CD8-positive, alpha-beta memory T cell (primary cell): ENCODE measurements at regions not wholly inside any gene's neighbourhood (a gene's known extent, or its start where the extent isn't known, plus 50 kb on each side); places are given as distances from the start of the nearest gene placed in this dataset.

Experiments used
- CTCF ChIA-PET: fragments of 350-600 bp; sonication (Branson Sonifier 250); formaldehyde crosslinking; loops from one replicate; lab custom pipeline; 2021; ENCODE audit warnings: antibody characterized with exemption; lab: Charles Lee
- POLR2A ChIA-PET: fragments of 350-600 bp; sonication (Branson Sonifier 250); formaldehyde crosslinking; loops from one replicate; lab custom pipeline; 2021; ENCODE audit warnings: antibody characterized with exemption; lab: Charles Lee
- DNase-seq, 5 donors: peaks; one replicate each; pipeline versions ENCODE4 v3.0.0 to v3.0.0-alpha.2; 2020 to 2022; ENCODE audit warnings: mixed read lengths in 1 of 5
- H3K27ac ChIP-seq: one replicate; pipeline ENCODE4 v1.7.0; 2013; ENCODE audit warnings: low read depth, mild to moderate bottlenecking, low read length, moderate library complexity
- H3K27me3 ChIP-seq: 2 replicates; pipeline ENCODE4 v1.7.0; 2013; ENCODE audit warnings: low read length, mild to moderate bottlenecking; ENCODE audit not compliant: insufficient read depth, poor library complexity, severe bottlenecking
- H3K36me3 ChIP-seq: 2 replicates; pipeline ENCODE4 v1.7.0; 2013; ENCODE audit warnings: mild to moderate bottlenecking, low read length, moderate library complexity; ENCODE audit not compliant: insufficient read depth
- H3K4me1 ChIP-seq: 2 replicates; pipeline ENCODE4 v1.7.0; 2013; ENCODE audit warnings: mild to moderate bottlenecking, low read length, moderate library complexity; ENCODE audit not compliant: insufficient read depth
- H3K4me3 ChIP-seq: 2 replicates; pipeline ENCODE4 v1.7.0; 2013; ENCODE audit warnings: mild to moderate bottlenecking, low read length
- H3K9me3 ChIP-seq: 2 replicates; pipeline ENCODE4 v1.7.0; 2013; ENCODE audit warnings: mild to moderate bottlenecking, low read length
- H3K27ac Mint-ChIP-seq, 8 donors: one replicate each; pipeline ENCODE4 v1.8.0; 2020 to 2021; ENCODE audit warnings: mixed read lengths in 8 of 8, mild to moderate bottlenecking in 6 of 8, inconsistent platforms in 3 of 8, moderate library complexity in 3 of 8
- H3K27me3 Mint-ChIP-seq, 2 donors: one replicate each; pipeline ENCODE4 v1.8.0; 2020 to 2021; ENCODE audit warnings: mixed read lengths in 2 of 2, mild to moderate bottlenecking in 1 of 2, moderate library complexity in 1 of 2
- H3K36me3 Mint-ChIP-seq, 3 donors: one replicate each; pipeline ENCODE4 v1.8.0; 2020 to 2021; ENCODE audit warnings: mixed read lengths in 3 of 3, inconsistent platforms in 1 of 3, mild to moderate bottlenecking in 1 of 3
- H3K4me1 Mint-ChIP-seq, 3 donors: one replicate each; pipeline ENCODE4 v1.8.0; 2020 to 2021; ENCODE audit warnings: mixed read lengths in 3 of 3, inconsistent platforms in 1 of 3, mild to moderate bottlenecking in 1 of 3
- H3K4me3 Mint-ChIP-seq, 7 donors: one replicate each; pipeline ENCODE4 v1.8.0; 2020 to 2021; ENCODE audit warnings: mixed read lengths in 7 of 7, mild to moderate bottlenecking in 6 of 7, moderate library complexity in 4 of 7, inconsistent platforms in 2 of 7
- H3K9me3 Mint-ChIP-seq, 5 donors: one replicate each; pipeline ENCODE4 v1.8.0; 2020 to 2022; ENCODE audit warnings: mixed read lengths in 5 of 5, mild to moderate bottlenecking in 3 of 5, moderate library complexity in 2 of 5, inconsistent platforms in 1 of 5

- H3K27me3 ChIP-seq, result no peaks in the 10 kb centered on the region
- Mint-ChIP-seq H3K9me3 (peaks cover 0 to 10% (median 5%) of the 10 kb centered on the region in 5 donors), H3K4me3 (no peak overlapping the region), H3K27ac (no peak overlapping the region), H3K27me3 (no peaks in the 10 kb centered on the region), H3K4me1 (no peaks in the 10 kb centered on the region), H3K36me3 (no peaks in the 10 kb centered on the region)
- no peaks in the 10 kb centered on the region for H3K36me3 ChIP-seq
- no peaks in the 10 kb centered on the region for H3K4me1 ChIP-seq
- ChIA-PET POLR2A (no interaction called here), CTCF (no interaction called here)
- H3K27ac ChIP-seq, result no peak overlapping the region
- DNase-seq, result no peak
- no peak overlapping the region for H3K4me3 ChIP-seq
- no peaks in the 10 kb centered on the region for H3K9me3 ChIP-seq
Measured at GRCh38 chr11:28621753-28622152, 513.6 kb downstream of the METTL15 start.

GRCh38 chr11:28619846-28620540 is 511.8 kb downstream of the METTL15 start:
- H3K9me3 Mint-ChIP-seq, result peaks cover 0 to 8% (median 5%) of the 10 kb centered on the region in 5 donors
- H3K27ac Mint-ChIP-seq, result no peak overlapping the region

GRCh38 chr11:28618416-28618815 is 510.2 kb downstream of the METTL15 start:
- ChIA-PET CTCF (no interaction called here), POLR2A (no interaction called here)
- Histone ChIP-seq H3K9me3 (no peaks in the 10 kb centered on the region), H3K4me1 (no peaks in the 10 kb centered on the region), H3K36me3 (no peaks in the 10 kb centered on the region), H3K27me3 (no peaks in the 10 kb centered on the region), H3K4me3 (no peak overlapping the region), H3K27ac (no peak overlapping the region)
- H3K27me3 Mint-ChIP-seq, result no peaks in the 10 kb centered on the region
- H3K4me1 Mint-ChIP-seq, result no peaks in the 10 kb centered on the region
- DNase-seq, result no peak
- peaks cover 0 to 8% (median 5%) of the 10 kb centered on the region in 5 donors for H3K9me3 Mint-ChIP-seq
- H3K27ac Mint-ChIP-seq, result no peak overlapping the region
- H3K36me3 Mint-ChIP-seq, result no peaks in the 10 kb centered on the region
- H3K4me3 Mint-ChIP-seq, result no peak overlapping the region

More at GRCh38 chr11:28619846-28620540, 511.8 kb downstream of the METTL15 start:
- no peaks in the 10 kb centered on the region for H3K9me3 ChIP-seq
- POLR2A ChIA-PET, result no interaction called here
- Mint-ChIP-seq H3K36me3 (no peaks in the 10 kb centered on the region), H3K27me3 (no peaks in the 10 kb centered on the region), H3K4me3 (no peak overlapping the region), H3K4me1 (no peaks in the 10 kb centered on the region)
- no peak overlapping the region for H3K4me3 ChIP-seq
- no peaks in the 10 kb centered on the region for H3K4me1 ChIP-seq
- DNase-seq, result no peak
- no peaks in the 10 kb centered on the region for H3K27me3 ChIP-seq
- CTCF ChIA-PET, result no interaction called here
- H3K27ac ChIP-seq, result no peak overlapping the region
- no peaks in the 10 kb centered on the region for H3K36me3 ChIP-seq

- DNase-seq, result no peak
- ChIA-PET POLR2A (no interaction called here), CTCF (no interaction called here)
- Histone ChIP-seq H3K27ac (no peak overlapping the region), H3K36me3 (no peaks in the 10 kb centered on the region), H3K27me3 (no peaks in the 10 kb centered on the region), H3K4me3 (no peak overlapping the region), H3K9me3 (no peaks in the 10 kb centered on the region), H3K4me1 (no peaks in the 10 kb centered on the region)
- H3K27ac Mint-ChIP-seq, result no peak overlapping the region
- peaks cover 0 to 5% (median 0%) of the 10 kb centered on the region in 5 donors for H3K9me3 Mint-ChIP-seq
- no peak overlapping the region for H3K4me3 Mint-ChIP-seq
- no peaks in the 10 kb centered on the region for H3K27me3 Mint-ChIP-seq
- H3K36me3 Mint-ChIP-seq, result no peaks in the 10 kb centered on the region
- no peaks in the 10 kb centered on the region for H3K4me1 Mint-ChIP-seq
Measured at GRCh38 chr11:28616160-28616965, 508.2 kb downstream of the METTL15 start.

- ChIA-PET CTCF (no interaction called here), POLR2A (no interaction called here)
- Histone ChIP-seq H3K4me1 (no peaks in the 10 kb centered on the region), H3K36me3 (no peaks in the 10 kb centered on the region), H3K4me3 (no peak overlapping the region), H3K9me3 (no peaks in the 10 kb centered on the region), H3K27me3 (no peaks in the 10 kb centered on the region), H3K27ac (no peak overlapping the region)
- Mint-ChIP-seq H3K36me3 (no peaks in the 10 kb centered on the region), H3K9me3 (peaks cover 0 to 5% (median 0%) of the 10 kb centered on the region in 5 donors), H3K27ac (no peak overlapping the region), H3K4me1 (no peaks in the 10 kb centered on the region), H3K27me3 (no peaks in the 10 kb centered on the region), H3K4me3 (no peak overlapping the region)
- DNase-seq, result no peak
Measured at GRCh38 chr11:28615542-28615941, 507.4 kb downstream of the METTL15 start.

GRCh38 chr11:28606930-28607329 is 498.7 kb downstream of the METTL15 start:
- no peak overlapping the region for H3K4me3 ChIP-seq
- no peaks in the 10 kb centered on the region for H3K36me3 Mint-ChIP-seq
- CTCF ChIA-PET, result no interaction called here

GRCh38 chr11:28599656-28600055 is 491.5 kb downstream of the METTL15 start:
- Mint-ChIP-seq H3K27me3 (no peaks in the 10 kb centered on the region), H3K9me3 (peaks cover 0 to 7% (median 3%) of the 10 kb centered on the region in 5 donors), H3K36me3 (no peaks in the 10 kb centered on the region), H3K4me3 (no peak overlapping the region), H3K27ac (no peak overlapping the region), H3K4me1 (no peaks in the 10 kb centered on the region)
- no peaks in the 10 kb centered on the region for H3K4me1 ChIP-seq
- no peak overlapping the region for H3K4me3 ChIP-seq
- ChIA-PET CTCF (no interaction called here), POLR2A (no interaction called here)
- H3K27ac ChIP-seq, result no peak overlapping the region
- DNase-seq, result no peak
- no peaks in the 10 kb centered on the region for H3K36me3 ChIP-seq
- no peaks in the 10 kb centered on the region for H3K27me3 ChIP-seq
- no peaks in the 10 kb centered on the region for H3K9me3 ChIP-seq

More at GRCh38 chr11:28606930-28607329, 498.7 kb downstream of the METTL15 start:
- Histone ChIP-seq H3K36me3 (no peaks in the 10 kb centered on the region), H3K9me3 (no peaks in the 10 kb centered on the region), H3K4me1 (no peaks in the 10 kb centered on the region), H3K27ac (no peak overlapping the region), H3K27me3 (no peaks in the 10 kb centered on the region)
- H3K4me3 Mint-ChIP-seq, result no peak overlapping the region
- H3K9me3 Mint-ChIP-seq, result peaks cover 0 to 8% (median 2%) of the 10 kb centered on the region in 5 donors
- POLR2A ChIA-PET, result no interaction called here
- no peaks in the 10 kb centered on the region for H3K27me3 Mint-ChIP-seq
- H3K27ac Mint-ChIP-seq, result no peak overlapping the region
- no peak for DNase-seq
- H3K4me1 Mint-ChIP-seq, result no peaks in the 10 kb centered on the region

- H3K4me3 Mint-ChIP-seq, result no peak overlapping the region
- Histone ChIP-seq H3K27me3 (no peaks in the 10 kb centered on the region), H3K27ac (no peak overlapping the region), H3K36me3 (no peaks in the 10 kb centered on the region), H3K4me3 (no peak overlapping the region), H3K4me1 (no peaks in the 10 kb centered on the region), H3K9me3 (no peaks in the 10 kb centered on the region)
- ChIA-PET CTCF (no interaction called here), POLR2A (no interaction called here)
- H3K9me3 Mint-ChIP-seq, result peaks cover 2 to 7% (median 3%) of the 10 kb centered on the region in 5 donors
- H3K4me1 Mint-ChIP-seq, result no peaks in the 10 kb centered on the region
- no peak overlapping the region for H3K27ac Mint-ChIP-seq
- no peaks in the 10 kb centered on the region for H3K27me3 Mint-ChIP-seq
- DNase-seq, result no peak
- no peaks in the 10 kb centered on the region for H3K36me3 Mint-ChIP-seq
Measured at GRCh38 chr11:28598531-28598930, 490.3 kb downstream of the METTL15 start.
